BLaER1 (cell line): ENCODE measurements at regions not wholly inside any gene's neighbourhood (a gene's known extent, or its start where the extent isn't known, plus 50 kb on each side); places are given as distances from the start of the nearest gene placed in this dataset.
"Not testable (repeated sequence)": the region's sequence is repeated elsewhere in the genome, so short reads cannot be mapped to it uniquely, and the experiment has no call there.

ENCODE experiments used
- H3K27ac ChIP-seq: shearing (Covaris generic); formaldehyde crosslinking; 2 replicates; pipeline ENCODE4 v1.8.1; 2022
- H3K27me3 ChIP-seq: shearing (Covaris generic); formaldehyde crosslinking; 2 replicates; pipeline ENCODE4 v1.8.1; 2022
- H3K36me3 ChIP-seq: shearing (Covaris generic); formaldehyde crosslinking; 2 replicates; pipeline ENCODE4 v1.8.1; 2022
- H3K4me1 ChIP-seq: shearing (Covaris generic); formaldehyde crosslinking; 2 replicates; pipeline ENCODE4 v1.8.1; 2022
- H3K4me2 ChIP-seq: shearing (Covaris generic); formaldehyde crosslinking; 2 replicates; pipeline ENCODE4 v1.8.1; 2022
- H3K4me3 ChIP-seq: shearing (Covaris generic); formaldehyde crosslinking; 2 replicates; pipeline ENCODE4 v1.8.1; 2022
- H3K9ac ChIP-seq: shearing (Covaris generic); formaldehyde crosslinking; 2 replicates; pipeline ENCODE4 v1.8.1; 2022
- H3K9me3 ChIP-seq: shearing (Covaris generic); formaldehyde crosslinking; 2 replicates; pipeline ENCODE4 v1.8.1; 2022
- H4K20me1 ChIP-seq: shearing (Covaris generic); formaldehyde crosslinking; 2 replicates; pipeline ENCODE4 v1.8.1; 2022
- Cebpa-rat ChIP-seq: shearing (Covaris generic); IDR thresholded peaks from 2 replicates; pipeline ENCODE4 v1.8.1; 2022

GRCh38 chr7:32219416-32219815 lies 149.2 kb upstream of the PDE1C start:
- no peak overlapping the region for H3K27ac ChIP-seq
- H3K4me3 ChIP-seq = no peak overlapping the region
- H3K4me2 ChIP-seq = no peak overlapping the region
- no peaks in the 10 kb centered on the region for H4K20me1 ChIP-seq
- no peaks in the 10 kb centered on the region for H3K36me3 ChIP-seq
- no peak for TF ChIP-seq Cebpa-rat
- H3K9me3 ChIP-seq = no peaks in the 10 kb centered on the region
- no peak overlapping the region for H3K9ac ChIP-seq
- no peaks in the 10 kb centered on the region for H3K4me1 ChIP-seq
- no peaks in the 10 kb centered on the region for H3K27me3 ChIP-seq

- Histone ChIP-seq H3K4me1 (no peaks in the 10 kb centered on the region), H3K9me3 (no peaks in the 10 kb centered on the region), H3K36me3 (no peaks in the 10 kb centered on the region), H3K4me2 (no peak overlapping the region), H4K20me1 (no peaks in the 10 kb centered on the region), H3K27me3 (no peaks in the 10 kb centered on the region), H3K9ac (no peak overlapping the region), H3K4me3 (no peak overlapping the region), H3K27ac (no peak overlapping the region)
- no peak for TF ChIP-seq Cebpa-rat
These were observed 148.6 kb upstream of the PDE1C start for GRCh38 chr7:32218741-32219288.

GRCh38 chr7:32218154-32218467 lies 147.9 kb upstream of the PDE1C start:
- Histone ChIP-seq H4K20me1 (no peaks in the 10 kb centered on the region), H3K9me3 (no peaks in the 10 kb centered on the region), H3K4me2 (no peak overlapping the region), H3K27me3 (no peaks in the 10 kb centered on the region), H3K9ac (no peak overlapping the region), H3K4me3 (no peak overlapping the region), H3K27ac (no peak overlapping the region), H3K36me3 (no peaks in the 10 kb centered on the region), H3K4me1 (no peaks in the 10 kb centered on the region)
- TF ChIP-seq Cebpa-rat = no peak

GRCh38 chr7:32217341-32218153 lies 147.3 kb upstream of the PDE1C start:
- TF ChIP-seq Cebpa-rat = no peak
- no peaks in the 10 kb centered on the region for H3K27me3 ChIP-seq
- H3K4me1 ChIP-seq = no peaks in the 10 kb centered on the region
- no peak overlapping the region for H3K4me3 ChIP-seq
- H3K4me2 ChIP-seq = no peak overlapping the region
- no peak overlapping the region for H3K9ac ChIP-seq
- H3K27ac ChIP-seq = no peak overlapping the region
- no peaks in the 10 kb centered on the region for H4K20me1 ChIP-seq
- no peaks in the 10 kb centered on the region for H3K36me3 ChIP-seq
- no peaks in the 10 kb centered on the region for H3K9me3 ChIP-seq

- Histone ChIP-seq H3K4me1 (no peaks in the 10 kb centered on the region), H3K36me3 (no peaks in the 10 kb centered on the region), H3K27me3 (no peaks in the 10 kb centered on the region), H3K4me3 (no peak overlapping the region), H3K9ac (no peak overlapping the region), H3K4me2 (no peak overlapping the region), H3K27ac (no peak overlapping the region), H3K9me3 (no peaks in the 10 kb centered on the region), H4K20me1 (no peaks in the 10 kb centered on the region)
- TF ChIP-seq Cebpa-rat = no peak
These were observed 146.6 kb upstream of the PDE1C start for GRCh38 chr7:32216759-32217158.

- no peaks in the 10 kb centered on the region for H3K27me3 ChIP-seq
- H3K4me3 ChIP-seq = no peak overlapping the region
- H3K9ac ChIP-seq = no peak overlapping the region
- H3K36me3 ChIP-seq = no peaks in the 10 kb centered on the region
- H3K4me2 ChIP-seq = no peak overlapping the region
- H3K27ac ChIP-seq = no peak overlapping the region
- no peak for TF ChIP-seq Cebpa-rat
- no peaks in the 10 kb centered on the region for H4K20me1 ChIP-seq
- H3K4me1 ChIP-seq = no peaks in the 10 kb centered on the region
- H3K9me3 ChIP-seq = no peaks in the 10 kb centered on the region
These were observed 145.5 kb upstream of the PDE1C start for GRCh38 chr7:32215697-32216096.

GRCh38 chr7:32214913-32215312 lies 144.7 kb upstream of the PDE1C start:
- no peak overlapping the region for H3K4me3 ChIP-seq
- no peaks in the 10 kb centered on the region for H4K20me1 ChIP-seq
- no peak for TF ChIP-seq Cebpa-rat
- H3K4me1 ChIP-seq = no peaks in the 10 kb centered on the region
- H3K27me3 ChIP-seq = no peaks in the 10 kb centered on the region
- H3K27ac ChIP-seq = no peak overlapping the region
- H3K36me3 ChIP-seq = no peaks in the 10 kb centered on the region
- no peak overlapping the region for H3K9ac ChIP-seq
- H3K4me2 ChIP-seq = no peak overlapping the region
- H3K9me3 ChIP-seq = no peaks in the 10 kb centered on the region

GRCh38 chr7:32212321-32212720 lies 142.1 kb upstream of the PDE1C start:
- no peak overlapping the region for H3K9ac ChIP-seq
- no peak overlapping the region for H3K27ac ChIP-seq
- H3K9me3 ChIP-seq = no peaks in the 10 kb centered on the region
- H4K20me1 ChIP-seq = no peaks in the 10 kb centered on the region
- no peaks in the 10 kb centered on the region for H3K36me3 ChIP-seq
- TF ChIP-seq Cebpa-rat = no peak
- H3K4me1 ChIP-seq = no peaks in the 10 kb centered on the region
- H3K4me3 ChIP-seq = no peak overlapping the region
- H3K27me3 ChIP-seq = no peaks in the 10 kb centered on the region
- H3K4me2 ChIP-seq = no peak overlapping the region

- Histone ChIP-seq H4K20me1 (no peaks in the 10 kb centered on the region), H3K36me3 (no peaks in the 10 kb centered on the region), H3K4me2 (no peak overlapping the region), H3K27ac (no peak overlapping the region), H3K27me3 (no peaks in the 10 kb centered on the region), H3K4me1 (no peaks in the 10 kb centered on the region), H3K9ac (no peak overlapping the region), H3K4me3 (no peak overlapping the region), H3K9me3 (no peaks in the 10 kb centered on the region)
- TF ChIP-seq Cebpa-rat = no peak
These were observed 136.8 kb upstream of the PDE1C start for GRCh38 chr7:32206987-32207386.

GRCh38 chr7:32206488-32206887 lies 136.3 kb upstream of the PDE1C start:
- TF ChIP-seq Cebpa-rat = no peak

GRCh38 chr7:32205298-32205824 lies 135.2 kb upstream of the PDE1C start:
- H3K9me3 ChIP-seq, H3K4me1 ChIP-seq, H3K27me3 ChIP-seq, H4K20me1 ChIP-seq, H3K4me2 ChIP-seq, H3K9ac ChIP-seq, H3K36me3 ChIP-seq, H3K4me3 ChIP-seq, H3K27ac ChIP-seq: not testable (repeated sequence)

More at GRCh38 chr7:32206488-32206887, 136.3 kb upstream of the PDE1C start:
- no peak overlapping the region for H3K9ac ChIP-seq
- H3K27ac ChIP-seq = no peak overlapping the region
- no peak overlapping the region for H3K4me2 ChIP-seq
- no peaks in the 10 kb centered on the region for H3K4me1 ChIP-seq
- no peaks in the 10 kb centered on the region for H3K36me3 ChIP-seq
- H3K9me3 ChIP-seq = no peaks in the 10 kb centered on the region
- H3K27me3 ChIP-seq = no peaks in the 10 kb centered on the region
- no peaks in the 10 kb centered on the region for H4K20me1 ChIP-seq
- no peak overlapping the region for H3K4me3 ChIP-seq
